GM10248 (cell line): ENCODE measurements at regions not wholly inside any gene's neighbourhood (a gene's known extent, or its start where the extent isn't known, plus 50 kb on each side); places are given as distances from the start of the nearest gene placed in this dataset.

Source experiments
- CTCF ChIA-PET: fragments of 300-600 bp; sonication (Branson Sonifier 250); formaldehyde crosslinking; extraction: SDS; loops from one replicate; lab custom pipeline; 2021; ENCODE audit warnings: antibody characterized with exemption; lab: Yijun Ruan, JAX
- POLR2A ChIA-PET: fragments of 350-650 bp; sonication (Branson Sonifier 250); formaldehyde crosslinking; extraction: SDS; loops from one replicate; lab custom pipeline; 2020; ENCODE audit warnings: antibody characterized with exemption; lab: Yijun Ruan, JAX
- DNase-seq: peaks from one replicate; pipeline ENCODE4 v3.0.0; 2012; ENCODE audit errors: extremely low spot score
- TF ChIP-seq, protein P1 (sequence below): IDR thresholded peaks from 2 replicates; pipeline ENCODE4 v1.5.1; 2012; ENCODE audit warnings: mild to moderate bottlenecking, low read depth; ENCODE audit errors: extremely low read depth, missing control alignments, control extremely low read depth

- POLR2A ChIA-PET: no interaction called here
- TF ChIP-seq, protein P1, sequence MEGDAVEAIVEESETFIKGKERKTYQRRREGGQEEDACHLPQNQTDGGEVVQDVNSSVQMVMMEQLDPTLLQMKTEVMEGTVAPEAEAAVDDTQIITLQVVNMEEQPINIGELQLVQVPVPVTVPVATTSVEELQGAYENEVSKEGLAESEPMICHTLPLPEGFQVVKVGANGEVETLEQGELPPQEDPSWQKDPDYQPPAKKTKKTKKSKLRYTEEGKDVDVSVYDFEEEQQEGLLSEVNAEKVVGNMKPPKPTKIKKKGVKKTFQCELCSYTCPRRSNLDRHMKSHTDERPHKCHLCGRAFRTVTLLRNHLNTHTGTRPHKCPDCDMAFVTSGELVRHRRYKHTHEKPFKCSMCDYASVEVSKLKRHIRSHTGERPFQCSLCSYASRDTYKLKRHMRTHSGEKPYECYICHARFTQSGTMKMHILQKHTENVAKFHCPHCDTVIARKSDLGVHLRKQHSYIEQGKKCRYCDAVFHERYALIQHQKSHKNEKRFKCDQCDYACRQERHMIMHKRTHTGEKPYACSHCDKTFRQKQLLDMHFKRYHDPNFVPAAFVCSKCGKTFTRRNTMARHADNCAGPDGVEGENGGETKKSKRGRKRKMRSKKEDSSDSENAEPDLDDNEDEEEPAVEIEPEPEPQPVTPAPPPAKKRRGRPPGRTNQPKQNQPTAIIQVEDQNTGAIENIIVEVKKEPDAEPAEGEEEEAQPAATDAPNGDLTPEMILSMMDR: no peak
- DNase-seq: no peak
- CTCF ChIA-PET: no interaction called here
Observed at GRCh38 chr7:110065121-110065520, 1025.8 kb upstream of the LRRN3 start.

- DNase-seq: no peak
- POLR2A ChIA-PET: no interaction called here
- TF ChIP-seq, protein P1: no peak
- CTCF ChIA-PET: no interaction called here
Observed at GRCh38 chr7:110066843-110067242, 1024.1 kb upstream of the LRRN3 start.

DNA sequence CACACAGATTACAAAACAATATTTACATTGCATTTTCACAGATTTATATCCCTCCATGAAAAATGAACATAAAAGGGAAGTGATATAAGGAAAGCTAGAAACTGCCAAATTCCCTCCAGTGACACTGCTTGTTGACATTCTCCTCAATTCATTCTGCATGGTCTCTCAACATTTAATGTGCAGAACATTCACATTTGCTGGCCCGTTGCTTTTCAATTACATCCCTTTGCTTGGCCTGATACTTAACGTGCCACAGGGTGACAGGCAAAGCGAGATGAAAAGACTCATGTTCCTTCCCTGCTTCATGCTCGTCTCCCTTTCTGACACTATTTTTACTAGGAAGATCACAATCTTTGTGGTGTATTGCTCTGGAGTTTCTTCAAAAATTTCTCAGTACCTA is 1019.7 kb upstream of the LRRN3 start:
- POLR2A ChIA-PET: no interaction called here
- no peak for DNase-seq
- TF ChIP-seq, protein P1: no peak
- CTCF ChIA-PET: no interaction called here

GRCh38 chr7:110075450-110075849 is 1015.5 kb upstream of the LRRN3 start:
- ChIA-PET POLR2A (no interaction called here), CTCF (interaction anchor here (1.2 kb wide), 1 partner anchor 9 kb away, joined by 3 read pairs; no protein-coding TSS in a partner anchor)
- TF ChIP-seq, protein P1: no peak
- no peak for DNase-seq

- ChIA-PET POLR2A (interaction anchor here (0.6 kb wide), 1 partner anchor 850 kb away, joined by 3 read pairs; no protein-coding TSS in a partner anchor), CTCF (no interaction called here)
- DNase-seq: no peak
- TF ChIP-seq, protein P1: no peak
Observed at GRCh38 chr7:110076194-110076593, 1014.7 kb upstream of the LRRN3 start.

DNA sequence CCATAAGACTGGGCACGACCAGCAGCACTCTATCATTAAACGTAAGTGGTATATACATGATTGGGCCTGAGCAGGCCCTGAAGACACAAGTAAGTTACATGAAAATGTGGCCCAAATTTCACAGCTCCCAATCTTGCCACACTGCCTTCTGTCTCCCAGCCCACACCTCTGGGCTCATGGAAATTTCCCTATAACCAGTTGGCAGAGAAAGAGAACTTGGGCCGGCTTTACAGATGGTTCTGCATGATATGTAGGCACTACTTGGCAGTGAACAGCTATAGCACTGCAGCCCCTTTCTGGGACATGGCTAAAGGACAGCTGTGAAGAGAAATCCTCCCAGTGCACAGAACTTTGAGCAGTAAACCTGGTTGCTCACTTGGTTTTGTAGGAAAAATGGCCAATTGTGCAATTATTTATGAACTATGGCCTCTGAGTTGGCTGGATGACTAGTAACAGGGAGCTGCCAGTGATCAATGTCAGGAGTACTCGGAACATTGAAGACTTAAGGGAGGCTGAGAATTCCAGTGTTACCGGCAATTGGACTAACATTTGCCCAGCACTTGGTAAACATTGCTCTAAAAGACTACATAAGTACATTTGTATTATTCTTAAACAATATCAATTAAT is 1006.6 kb upstream of the LRRN3 start:
- no peak for DNase-seq
- ChIA-PET POLR2A (no interaction called here), CTCF (interaction anchor here (1.1 to 1.7 kb wide), 4 partner anchors 9 to 19 kb away, joined by 3 to 4 read pairs (median 3); no protein-coding TSS in a partner anchor)
- TF ChIP-seq, protein P1: no peak
